ENCODE measurements at regions not wholly inside any gene's neighbourhood (a gene's known extent, or its start where the extent isn't known, plus 50 kb on each side); places are given as distances from the start of the nearest gene placed in this dataset.

GRCh38 chr10:131817866-131818509 lies 82.8 kb upstream of the PPP2R2D start:
- no peak overlapping the region for H3K4me3 ChIP-seq (replicated peaks in 1 of 2; ENCODE audit: low read depth in 2 of 2, low read length in 2 of 2)
- DNase-seq (ENCODE audit: low read depth in 2 of 2), result no peak
- TF ChIP-seq CTCF (IDR thresholded peaks at IDR 0.05; ENCODE audit: low read depth, low read length), result no peak

- no peak for DNase-seq (ENCODE audit: low read depth in 2 of 2)
- no peak for TF ChIP-seq CTCF (IDR thresholded peaks at IDR 0.05; ENCODE audit: low read depth, low read length)
- H3K4me3 ChIP-seq (replicated peaks in 1 of 2; ENCODE audit: low read depth in 2 of 2, low read length in 2 of 2), result no peak overlapping the region
These were observed 82.1 kb upstream of the PPP2R2D start for GRCh38 chr10:131818510-131819234.

GRCh38 chr10:131819241-131820072 lies 81.4 kb upstream of the PPP2R2D start:
- no peak overlapping the region for H3K4me3 ChIP-seq (replicated peaks in 1 of 2; ENCODE audit: low read depth in 2 of 2, low read length in 2 of 2)
- DNase-seq (ENCODE audit: low read depth in 2 of 2), result no peak
- no peak for TF ChIP-seq CTCF (IDR thresholded peaks at IDR 0.05; ENCODE audit: low read depth, low read length)

- DNase-seq (ENCODE audit: low read depth in 2 of 2), result no peak
- TF ChIP-seq CTCF (IDR thresholded peaks at IDR 0.05; ENCODE audit: low read depth, low read length), result no peak
- no peak overlapping the region for H3K4me3 ChIP-seq (replicated peaks in 1 of 2; ENCODE audit: low read depth in 2 of 2, low read length in 2 of 2)
These were observed 80.2 kb upstream of the PPP2R2D start for GRCh38 chr10:131820626-131821025.

GRCh38 chr10:131821378-131822012 lies 79.3 kb upstream of the PPP2R2D start:
- no peak overlapping the region for H3K4me3 ChIP-seq (replicated peaks in 1 of 2; ENCODE audit: low read depth in 2 of 2, low read length in 2 of 2)
- TF ChIP-seq CTCF (IDR thresholded peaks at IDR 0.05; ENCODE audit: low read depth, low read length), result no peak
- DNase-seq (ENCODE audit: low read depth in 2 of 2), result no peak

- H3K4me3 ChIP-seq (replicated peaks in 1 of 2; ENCODE audit: low read depth in 2 of 2, low read length in 2 of 2), result no peak overlapping the region
- no peak for DNase-seq (ENCODE audit: low read depth in 2 of 2)
- no peak for TF ChIP-seq CTCF (IDR thresholded peaks at IDR 0.05; ENCODE audit: low read depth, low read length)
These were observed 78.7 kb upstream of the PPP2R2D start for GRCh38 chr10:131822013-131822691.

All from cardiac fibroblast (primary cell).